ENCODE measurements at regions not wholly inside any gene's neighbourhood (a gene's known extent, or its start where the extent isn't known, plus 50 kb on each side); places are given as distances from the start of the nearest gene placed in this dataset.

DNA sequence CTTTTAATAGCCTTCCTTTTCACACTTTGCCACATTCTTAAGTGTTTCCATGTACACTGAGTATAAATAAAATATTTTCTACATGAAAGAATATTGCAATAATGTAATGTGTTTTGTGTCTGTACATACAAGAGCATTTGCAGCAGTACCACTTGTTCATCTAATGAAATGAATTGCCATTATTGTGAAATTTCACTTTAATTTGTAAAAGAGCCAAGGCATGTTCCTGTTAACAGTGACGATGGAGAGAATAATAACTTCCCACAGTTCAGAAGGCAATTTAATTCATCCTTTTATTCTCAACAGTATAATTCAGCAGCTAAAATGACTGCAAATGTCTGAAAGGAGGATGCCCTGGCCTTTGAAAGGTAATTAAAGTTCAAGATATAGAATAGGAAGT is 853.9 kb downstream of the LRRTM4 start:
- DNase-seq: no peak
- no peaks in the 10 kb centered on the region for H3K9me3 ChIP-seq
- H3K27me3 ChIP-seq (ENCODE audit: insufficient read depth in 3 of 3, low read length in 2 of 3): no peaks in the 10 kb centered on the region
- TF ChIP-seq, protein P1, sequence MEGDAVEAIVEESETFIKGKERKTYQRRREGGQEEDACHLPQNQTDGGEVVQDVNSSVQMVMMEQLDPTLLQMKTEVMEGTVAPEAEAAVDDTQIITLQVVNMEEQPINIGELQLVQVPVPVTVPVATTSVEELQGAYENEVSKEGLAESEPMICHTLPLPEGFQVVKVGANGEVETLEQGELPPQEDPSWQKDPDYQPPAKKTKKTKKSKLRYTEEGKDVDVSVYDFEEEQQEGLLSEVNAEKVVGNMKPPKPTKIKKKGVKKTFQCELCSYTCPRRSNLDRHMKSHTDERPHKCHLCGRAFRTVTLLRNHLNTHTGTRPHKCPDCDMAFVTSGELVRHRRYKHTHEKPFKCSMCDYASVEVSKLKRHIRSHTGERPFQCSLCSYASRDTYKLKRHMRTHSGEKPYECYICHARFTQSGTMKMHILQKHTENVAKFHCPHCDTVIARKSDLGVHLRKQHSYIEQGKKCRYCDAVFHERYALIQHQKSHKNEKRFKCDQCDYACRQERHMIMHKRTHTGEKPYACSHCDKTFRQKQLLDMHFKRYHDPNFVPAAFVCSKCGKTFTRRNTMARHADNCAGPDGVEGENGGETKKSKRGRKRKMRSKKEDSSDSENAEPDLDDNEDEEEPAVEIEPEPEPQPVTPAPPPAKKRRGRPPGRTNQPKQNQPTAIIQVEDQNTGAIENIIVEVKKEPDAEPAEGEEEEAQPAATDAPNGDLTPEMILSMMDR (IDR thresholded peaks at IDR 0.05): no peak
- WGBS, 3 donors: 15 to 18% (median 18%) methylated on average over 1 of the region's 1 CpG
- no peaks in the 10 kb centered on the region for H3K4me1 ChIP-seq
- no peak overlapping the region for H3K4me3 ChIP-seq
- no peak overlapping the region for H3K27ac ChIP-seq
- intact Hi-C loops (cut with DNase I): no loop called here
- no peaks in the 10 kb centered on the region for H3K36me3 ChIP-seq (ENCODE audit: insufficient read depth in 1 of 2, low read depth in 1 of 2)
- no peak for ATAC-seq

DNA sequence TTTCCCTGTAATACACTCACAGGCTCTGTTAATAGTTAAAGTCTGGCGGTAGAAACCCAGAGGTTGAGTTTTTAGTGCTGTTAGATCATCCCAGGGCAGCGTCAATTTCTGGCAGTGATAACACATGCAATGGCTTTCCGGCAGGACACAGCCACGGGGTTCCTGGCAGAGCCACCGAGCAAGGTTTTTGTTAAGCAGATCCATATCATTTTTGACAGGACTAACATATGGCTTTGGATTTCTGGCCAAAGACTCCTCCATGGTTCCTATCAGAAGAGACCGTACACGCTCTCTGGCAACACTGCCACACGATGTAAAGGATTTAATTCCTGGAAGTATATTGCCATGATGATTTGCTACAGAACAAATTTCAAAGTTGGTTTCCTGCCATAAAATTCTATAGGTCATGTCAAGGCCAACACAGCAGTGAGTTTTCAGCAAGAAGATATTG is 854.3 kb downstream of the LRRTM4 start:
- Histone ChIP-seq H3K4me1 (no peaks in the 10 kb centered on the region), H3K27me3 (ENCODE audit: insufficient read depth in 3 of 3, low read length in 2 of 3) (no peaks in the 10 kb centered on the region), H3K4me3 (no peak overlapping the region), H3K9me3 (no peaks in the 10 kb centered on the region), H3K27ac (no peak overlapping the region), H3K36me3 (ENCODE audit: insufficient read depth in 1 of 2, low read depth in 1 of 2) (no peaks in the 10 kb centered on the region)
- WGBS, 3 donors: 15 to 19% (median 16%) methylated on average over 8 of the region's 8 CpGs
- intact Hi-C loops (cut with DNase I): no loop called here
- DNase-seq: no peak
- TF ChIP-seq, protein P1 (IDR thresholded peaks at IDR 0.05): no peak
- ATAC-seq: no peak

DNA sequence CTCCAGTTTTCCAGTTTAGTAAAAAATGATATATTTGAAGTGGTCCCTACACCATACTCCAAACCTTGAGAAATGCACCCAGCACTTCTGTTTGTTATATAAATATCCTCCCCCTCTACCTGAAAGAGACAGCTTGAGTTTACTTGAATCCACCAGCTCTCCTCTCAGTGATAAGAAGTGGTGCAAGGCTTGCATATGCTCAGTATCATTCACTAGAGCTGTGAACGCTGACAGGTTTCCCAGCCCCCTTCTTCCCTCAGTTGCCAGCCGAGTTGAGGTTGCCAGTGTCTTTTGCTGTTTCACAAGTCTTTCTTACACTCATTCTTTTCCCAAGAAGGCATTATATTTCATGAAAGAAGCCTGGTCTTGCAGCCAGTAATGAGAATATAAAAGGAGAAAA is 880.0 kb downstream of the LRRTM4 start:
- intact Hi-C loops (cut with DNase I): no loop called here
- H3K27me3 ChIP-seq (ENCODE audit: insufficient read depth in 3 of 3, low read length in 2 of 3): no peaks in the 10 kb centered on the region
- 28 to 39% (median 31%) methylated on average over 2 of the region's 2 CpGs for WGBS, 3 donors
- TF ChIP-seq, protein P1 (IDR thresholded peaks at IDR 0.05): no peak
- no peaks in the 10 kb centered on the region for H3K36me3 ChIP-seq (ENCODE audit: insufficient read depth in 1 of 2, low read depth in 1 of 2)
- no peaks in the 10 kb centered on the region for H3K4me1 ChIP-seq
- DNase-seq: no peak
- no peak for ATAC-seq
- peaks cover 11% of the 10 kb centered on the region for H3K9me3 ChIP-seq
- H3K4me3 ChIP-seq: no peak overlapping the region
- H3K27ac ChIP-seq: no peak overlapping the region

DNA sequence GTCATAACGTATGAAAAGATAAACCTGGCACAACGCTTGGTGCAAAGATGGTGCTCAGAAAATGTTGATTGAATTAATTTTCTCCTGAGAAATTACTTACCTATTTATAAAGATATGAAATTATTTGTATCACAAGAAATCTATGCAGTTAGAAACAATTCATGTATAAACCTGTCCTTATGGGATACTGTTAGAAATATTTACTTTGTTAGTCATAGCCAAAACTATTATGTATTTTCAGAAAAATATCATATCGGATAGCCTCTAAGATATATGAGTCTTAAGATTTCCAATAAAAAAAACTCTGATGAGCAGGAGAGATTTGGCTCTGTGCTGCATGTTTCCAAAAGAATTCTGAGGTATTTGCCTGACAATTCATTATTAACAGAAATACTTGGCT is 880.7 kb downstream of the LRRTM4 start:
- DNase-seq (no peak), ATAC-seq (no peak)
- H3K4me1 ChIP-seq: no peaks in the 10 kb centered on the region
- no peaks in the 10 kb centered on the region for H3K36me3 ChIP-seq (ENCODE audit: insufficient read depth in 1 of 2, low read depth in 1 of 2)
- no peak overlapping the region for H3K27ac ChIP-seq
- H3K4me3 ChIP-seq: no peak overlapping the region
- TF ChIP-seq, protein P1 (IDR thresholded peaks at IDR 0.05): no peak
- WGBS, 3 donors: 77 to 78% (median 78%) methylated on average over 3 of the region's 3 CpGs
- peaks cover 11% of the 10 kb centered on the region for H3K9me3 ChIP-seq
- intact Hi-C loops (cut with DNase I): no loop called here
- H3K27me3 ChIP-seq (ENCODE audit: insufficient read depth in 3 of 3, low read length in 2 of 3): no peaks in the 10 kb centered on the region

DNA sequence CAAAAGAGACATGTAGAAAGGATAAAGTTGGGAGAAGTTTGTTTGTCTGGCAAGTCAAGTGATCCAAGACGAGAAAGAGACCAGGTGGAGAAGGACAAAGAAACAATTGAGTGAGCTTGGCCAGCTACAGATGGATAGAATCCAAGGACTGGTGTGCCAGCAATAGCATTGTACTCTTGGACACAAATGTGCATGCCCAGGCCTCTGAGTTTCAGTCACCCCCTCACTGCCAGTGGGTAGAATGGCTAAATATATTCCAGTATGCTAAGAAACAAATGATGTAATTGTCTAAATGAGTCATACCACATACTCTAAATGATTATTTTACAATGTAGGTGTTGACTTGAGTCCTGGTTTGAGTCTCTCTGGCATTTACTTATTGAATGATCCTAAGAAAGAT is 881.3 kb downstream of the LRRTM4 start:
- WGBS, 3 donors: 26 to 39% (median 31%) methylated on average over 1 of the region's 1 CpG
- Histone ChIP-seq H3K9me3 (peaks cover 11% of the 10 kb centered on the region), H3K27ac (no peak overlapping the region), H3K36me3 (ENCODE audit: insufficient read depth in 1 of 2, low read depth in 1 of 2) (no peaks in the 10 kb centered on the region), H3K4me3 (no peak overlapping the region), H3K27me3 (ENCODE audit: insufficient read depth in 3 of 3, low read length in 2 of 3) (no peaks in the 10 kb centered on the region), H3K4me1 (no peaks in the 10 kb centered on the region)
- DNase-seq (peak in 1 of 2 donors; percentile 50), ATAC-seq (peak; percentile 90 to 100 (median 95))
- TF ChIP-seq, protein P1 (IDR thresholded peaks at IDR 0.05): no peak
- intact Hi-C loops (cut with DNase I): no loop called here
